Central memory CD8-positive, alpha-beta T cell (primary cell): ENCODE measurements at regions not wholly inside any gene's neighbourhood (a gene's known extent, or its start where the extent isn't known, plus 50 kb on each side); places are given as distances from the start of the nearest gene placed in this dataset.

Experiments
- ATAC-seq: fragments of 150-1000 bp; cut with Tn5 transposase; replicated peaks from 2 replicates; pipeline ENCODE4 v1.10.0; 2022; ENCODE audit warnings: mild to moderate bottlenecking, moderate FRiP score, moderate number of reproducible peaks; ENCODE audit not compliant: poor library complexity, severe bottlenecking; ENCODE audit errors: extremely low read depth
- DNase-seq, 2 donors: peaks; one replicate each; pipeline ENCODE4 v3.0.0; 2021; ENCODE audit warnings: low spot score in 2 of 2
- H3K27ac Mint-ChIP-seq: one replicate; pipeline ENCODE4 v1.8.0; 2022; ENCODE audit warnings: low read depth, mild to moderate bottlenecking, moderate library complexity, mixed read lengths
- H3K27me3 Mint-ChIP-seq: one replicate; pipeline ENCODE4 v1.8.0; 2022; ENCODE audit warnings: mixed read lengths
- H3K36me3 Mint-ChIP-seq: one replicate; pipeline ENCODE4 v1.8.0; 2022; ENCODE audit warnings: mild to moderate bottlenecking, moderate library complexity, mixed read lengths; ENCODE audit not compliant: insufficient read depth
- H3K4me1 Mint-ChIP-seq: one replicate; pipeline ENCODE4 v1.8.0; 2022; ENCODE audit warnings: mixed read lengths
- H3K4me3 Mint-ChIP-seq: one replicate; pipeline ENCODE4 v1.8.0; 2022; ENCODE audit warnings: mild to moderate bottlenecking, moderate library complexity, mixed read lengths
- H3K9me3 Mint-ChIP-seq: one replicate; pipeline ENCODE4 v1.8.0; 2022; ENCODE audit warnings: mixed read lengths

- Mint-ChIP-seq H3K27me3 (no peaks in the 10 kb centered on the region), H3K27ac (no peak overlapping the region), H3K4me1 (no peaks in the 10 kb centered on the region), H3K9me3 (peaks cover 6% of the 10 kb centered on the region), H3K4me3 (no peak overlapping the region), H3K36me3 (peaks cover 2% of the 10 kb centered on the region)
- DNase-seq (no peak), ATAC-seq (no peak)
These were observed 55.2 kb upstream of the KCNH8 start for GRCh38 chr3:19093084-19093483.

GRCh38 chr3:19077388-19077787, 70.9 kb upstream of the KCNH8 start:
- Mint-ChIP-seq H3K36me3 (no peaks in the 10 kb centered on the region), H3K4me3 (no peak overlapping the region), H3K27ac (no peak overlapping the region), H3K4me1 (no peaks in the 10 kb centered on the region), H3K9me3 (no peaks in the 10 kb centered on the region), H3K27me3 (peaks cover 14% of the 10 kb centered on the region)
- ATAC-seq (no peak), DNase-seq (no peak)

- no peaks in the 10 kb centered on the region for H3K4me1 Mint-ChIP-seq
- no peak for ATAC-seq
- H3K4me3 Mint-ChIP-seq: no peak overlapping the region
These were observed 73.3 kb upstream of the KCNH8 start for GRCh38 chr3:19075037-19075436.

GRCh38 chr3:19074257-19074900, 73.9 kb upstream of the KCNH8 start:
- no peak overlapping the region for H3K4me3 Mint-ChIP-seq
- DNase-seq: no peak
- no peaks in the 10 kb centered on the region for H3K4me1 Mint-ChIP-seq
- ATAC-seq: no peak
- H3K36me3 Mint-ChIP-seq: no peaks in the 10 kb centered on the region
- no peaks in the 10 kb centered on the region for H3K9me3 Mint-ChIP-seq
- H3K27ac Mint-ChIP-seq: no peak overlapping the region
- no peaks in the 10 kb centered on the region for H3K27me3 Mint-ChIP-seq

More at GRCh38 chr3:19075037-19075436, 73.3 kb upstream of the KCNH8 start:
- no peaks in the 10 kb centered on the region for H3K36me3 Mint-ChIP-seq
- no peak for DNase-seq
- H3K27ac Mint-ChIP-seq: no peak overlapping the region
- no peaks in the 10 kb centered on the region for H3K27me3 Mint-ChIP-seq
- no peaks in the 10 kb centered on the region for H3K9me3 Mint-ChIP-seq

GRCh38 chr3:19073341-19074105, 74.8 kb upstream of the KCNH8 start:
- no peaks in the 10 kb centered on the region for H3K27me3 Mint-ChIP-seq
- H3K4me3 Mint-ChIP-seq: no peak overlapping the region
- DNase-seq (no peak), ATAC-seq (no peak)
- no peaks in the 10 kb centered on the region for H3K4me1 Mint-ChIP-seq
- no peak overlapping the region for H3K27ac Mint-ChIP-seq
- H3K36me3 Mint-ChIP-seq: no peaks in the 10 kb centered on the region
- H3K9me3 Mint-ChIP-seq: no peaks in the 10 kb centered on the region

- no peaks in the 10 kb centered on the region for H3K27me3 Mint-ChIP-seq
- DNase-seq (no peak), ATAC-seq (no peak)
- no peaks in the 10 kb centered on the region for H3K36me3 Mint-ChIP-seq
- no peaks in the 10 kb centered on the region for H3K9me3 Mint-ChIP-seq
- H3K27ac Mint-ChIP-seq: no peak overlapping the region
- H3K4me3 Mint-ChIP-seq: no peak overlapping the region
- no peaks in the 10 kb centered on the region for H3K4me1 Mint-ChIP-seq
These were observed 78.0 kb upstream of the KCNH8 start for GRCh38 chr3:19070325-19070724.

GRCh38 chr3:19065027-19065426, 83.3 kb upstream of the KCNH8 start:
- Mint-ChIP-seq H3K27ac (no peak overlapping the region), H3K4me1 (no peaks in the 10 kb centered on the region), H3K27me3 (no peaks in the 10 kb centered on the region), H3K4me3 (no peak overlapping the region), H3K9me3 (no peaks in the 10 kb centered on the region), H3K36me3 (no peaks in the 10 kb centered on the region)
- ATAC-seq: no peak
- no peak for DNase-seq

GRCh38 chr3:19063936-19064335, 84.4 kb upstream of the KCNH8 start:
- Mint-ChIP-seq H3K9me3 (no peaks in the 10 kb centered on the region), H3K4me1 (no peaks in the 10 kb centered on the region), H3K4me3 (no peak overlapping the region), H3K27ac (no peak overlapping the region), H3K36me3 (no peaks in the 10 kb centered on the region), H3K27me3 (no peaks in the 10 kb centered on the region)
- DNase-seq (no peak), ATAC-seq (no peak)

GRCh38 chr3:19060404-19060803, 87.9 kb upstream of the KCNH8 start:
- Mint-ChIP-seq H3K9me3 (no peaks in the 10 kb centered on the region), H3K36me3 (no peaks in the 10 kb centered on the region), H3K27me3 (peaks cover 11% of the 10 kb centered on the region), H3K4me1 (no peaks in the 10 kb centered on the region), H3K27ac (no peak overlapping the region), H3K4me3 (no peak overlapping the region)
- no peak for ATAC-seq
- no peak for DNase-seq

- H3K9me3 Mint-ChIP-seq: no peaks in the 10 kb centered on the region
- DNase-seq (no peak), ATAC-seq (no peak)
- H3K36me3 Mint-ChIP-seq: no peaks in the 10 kb centered on the region
- no peak overlapping the region for H3K27ac Mint-ChIP-seq
- peaks cover 8% of the 10 kb centered on the region for H3K27me3 Mint-ChIP-seq
- H3K4me1 Mint-ChIP-seq: no peaks in the 10 kb centered on the region
- H3K4me3 Mint-ChIP-seq: no peak overlapping the region
These were observed 95.4 kb upstream of the KCNH8 start for GRCh38 chr3:19052874-19053273.

GRCh38 chr3:19046440-19046839, 101.9 kb upstream of the KCNH8 start:
- ATAC-seq (no peak), DNase-seq (no peak)
- no peaks in the 10 kb centered on the region for H3K4me1 Mint-ChIP-seq
- H3K9me3 Mint-ChIP-seq: no peaks in the 10 kb centered on the region
- no peaks in the 10 kb centered on the region for H3K27me3 Mint-ChIP-seq
- H3K36me3 Mint-ChIP-seq: no peaks in the 10 kb centered on the region
- H3K4me3 Mint-ChIP-seq: no peak overlapping the region
- no peak overlapping the region for H3K27ac Mint-ChIP-seq

GRCh38 chr3:19030522-19030839, 117.8 kb upstream of the KCNH8 start:
- no peak overlapping the region for H3K4me3 Mint-ChIP-seq
- ATAC-seq (no peak), DNase-seq (no peak)

GRCh38 chr3:19029837-19030521, 118.3 kb upstream of the KCNH8 start:
- DNase-seq (no peak), ATAC-seq (no peak)
- Mint-ChIP-seq H3K4me3 (no peak overlapping the region), H3K4me1 (no peaks in the 10 kb centered on the region), H3K27ac (no peak overlapping the region), H3K36me3 (no peaks in the 10 kb centered on the region), H3K9me3 (no peaks in the 10 kb centered on the region), H3K27me3 (peaks cover 10% of the 10 kb centered on the region)

More at GRCh38 chr3:19030522-19030839, 117.8 kb upstream of the KCNH8 start:
- no peaks in the 10 kb centered on the region for H3K9me3 Mint-ChIP-seq
- H3K27me3 Mint-ChIP-seq: peaks cover 10% of the 10 kb centered on the region
- H3K36me3 Mint-ChIP-seq: no peaks in the 10 kb centered on the region
- H3K4me1 Mint-ChIP-seq: no peaks in the 10 kb centered on the region
- no peak overlapping the region for H3K27ac Mint-ChIP-seq
